ENCODE measurements at regions not wholly inside any gene's neighbourhood (a gene's known extent, or its start where the extent isn't known, plus 50 kb on each side); places are given as distances from the start of the nearest gene placed in this dataset.

DNA sequence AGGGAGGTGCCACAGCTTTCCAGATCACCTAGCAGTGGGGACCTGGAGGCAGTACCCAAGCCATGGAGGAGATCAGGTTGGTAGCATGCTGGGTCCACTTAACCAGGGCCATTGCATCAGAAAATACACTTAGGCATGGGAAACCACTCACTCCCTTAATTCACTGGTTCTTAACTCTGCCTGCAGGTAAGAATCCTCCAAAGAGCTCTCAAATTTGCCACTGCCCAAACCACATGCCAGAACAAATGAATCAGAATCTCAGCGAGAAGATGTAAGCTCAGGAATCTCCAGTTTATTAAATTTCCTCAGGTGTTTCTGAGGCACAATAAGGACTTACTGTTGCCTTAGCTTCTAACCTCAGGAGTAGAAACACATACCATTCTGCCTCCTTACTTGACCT lies 327.7 kb upstream of the RASGEF1B start:
- Histone ChIP-seq H3K36me3 (no peaks in the 10 kb centered on the region), H4K20me1 (ENCODE audit: low read depth) (no peaks in the 10 kb centered on the region), H3K4me3 (no peak overlapping the region), H3F3A (ENCODE audit: low read depth) (no peaks in the 10 kb centered on the region), H3K9me3 (ENCODE audit: low read depth) (no peaks in the 10 kb centered on the region), H3K79me2 (ENCODE audit: low read depth) (no peaks in the 10 kb centered on the region), H3K9ac (no peak overlapping the region), H3K27me3 (no peaks in the 10 kb centered on the region), H3K27ac (no peak overlapping the region), H3K4me2 (no peak overlapping the region), H2AFZ (replicated peaks) (no peak overlapping the region), H3K4me1 (no peaks in the 10 kb centered on the region)
- no peak for DNase-seq (ENCODE audit: low spot score)
- Mint-ChIP-seq H3K4me3 (no peak overlapping the region), H3K36me3 (no peaks in the 10 kb centered on the region), H3K9me3 (no peaks in the 10 kb centered on the region), H3K27ac (no peak overlapping the region), H3K4me1 (peaks cover 4% of the 10 kb centered on the region), H3K27me3 (ENCODE audit: insufficient read depth, low read depth) (peaks cover 2% of the 10 kb centered on the region)
- TF ChIP-seq EZH2 (IDR thresholded peaks at IDR 0.05), result no peak
- TF ChIP-seq, protein P1, sequence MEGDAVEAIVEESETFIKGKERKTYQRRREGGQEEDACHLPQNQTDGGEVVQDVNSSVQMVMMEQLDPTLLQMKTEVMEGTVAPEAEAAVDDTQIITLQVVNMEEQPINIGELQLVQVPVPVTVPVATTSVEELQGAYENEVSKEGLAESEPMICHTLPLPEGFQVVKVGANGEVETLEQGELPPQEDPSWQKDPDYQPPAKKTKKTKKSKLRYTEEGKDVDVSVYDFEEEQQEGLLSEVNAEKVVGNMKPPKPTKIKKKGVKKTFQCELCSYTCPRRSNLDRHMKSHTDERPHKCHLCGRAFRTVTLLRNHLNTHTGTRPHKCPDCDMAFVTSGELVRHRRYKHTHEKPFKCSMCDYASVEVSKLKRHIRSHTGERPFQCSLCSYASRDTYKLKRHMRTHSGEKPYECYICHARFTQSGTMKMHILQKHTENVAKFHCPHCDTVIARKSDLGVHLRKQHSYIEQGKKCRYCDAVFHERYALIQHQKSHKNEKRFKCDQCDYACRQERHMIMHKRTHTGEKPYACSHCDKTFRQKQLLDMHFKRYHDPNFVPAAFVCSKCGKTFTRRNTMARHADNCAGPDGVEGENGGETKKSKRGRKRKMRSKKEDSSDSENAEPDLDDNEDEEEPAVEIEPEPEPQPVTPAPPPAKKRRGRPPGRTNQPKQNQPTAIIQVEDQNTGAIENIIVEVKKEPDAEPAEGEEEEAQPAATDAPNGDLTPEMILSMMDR (IDR thresholded peaks at IDR 0.05), result no peak
- TF ChIP-seq EZH2phosphoT487 (IDR thresholded peaks at IDR 0.05), result no peak

DNA sequence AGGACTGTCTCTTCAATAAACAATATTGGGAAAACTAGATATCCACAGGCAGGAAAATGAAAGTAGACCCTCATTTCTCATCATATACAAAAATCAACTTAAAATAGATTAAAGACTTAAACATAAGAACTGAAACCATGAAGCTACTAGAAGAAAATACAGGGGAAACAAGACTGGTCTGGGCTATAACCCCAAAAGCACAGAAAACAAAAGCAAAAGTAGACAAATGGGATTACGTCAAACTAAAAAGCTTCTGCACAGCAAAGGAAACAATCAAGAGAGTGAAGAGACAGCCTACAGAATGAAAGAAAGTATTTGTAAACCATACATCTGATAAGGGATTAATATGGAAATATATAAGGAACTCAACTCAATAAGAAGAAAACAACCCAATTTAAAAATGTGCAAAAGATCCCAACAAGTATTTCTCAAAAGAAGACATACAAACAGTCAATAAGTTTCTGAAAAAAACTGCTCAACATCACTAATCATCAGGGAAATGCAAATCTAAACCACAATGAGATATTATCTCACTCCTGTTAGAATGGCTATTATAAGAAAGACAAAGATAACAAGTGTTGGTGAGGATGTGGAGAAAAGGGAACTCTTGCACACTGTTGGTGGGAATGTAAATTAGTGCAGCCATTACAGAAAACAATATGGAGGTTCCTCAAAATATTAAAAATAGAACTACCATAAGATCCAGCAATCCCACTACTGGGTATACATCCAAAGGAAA lies 325.3 kb upstream of the RASGEF1B start:
- Histone ChIP-seq H3K27me3 (no peaks in the 10 kb centered on the region), H3K36me3 (no peaks in the 10 kb centered on the region), H3K4me1 (no peaks in the 10 kb centered on the region), H3F3A (ENCODE audit: low read depth) (no peaks in the 10 kb centered on the region), H2AFZ (replicated peaks) (no peak overlapping the region), H3K9ac (no peak overlapping the region), H3K79me2 (ENCODE audit: low read depth) (no peaks in the 10 kb centered on the region), H4K20me1 (ENCODE audit: low read depth) (no peaks in the 10 kb centered on the region), H3K4me3 (no peak overlapping the region), H3K27ac (no peak overlapping the region), H3K4me2 (no peak overlapping the region), H3K9me3 (ENCODE audit: low read depth) (no peaks in the 10 kb centered on the region)
- H3K4me1 Mint-ChIP-seq, result no peaks in the 10 kb centered on the region
- no peak overlapping the region for H3K4me3 Mint-ChIP-seq
- H3K27me3 Mint-ChIP-seq (ENCODE audit: insufficient read depth, low read depth), result no peaks in the 10 kb centered on the region
- no peaks in the 10 kb centered on the region for H3K9me3 Mint-ChIP-seq
- DNase-seq (ENCODE audit: low spot score), result no peak
- H3K27ac Mint-ChIP-seq, result no peak overlapping the region
- TF ChIP-seq, protein P1 (IDR thresholded peaks at IDR 0.05), result no peak
- no peak for TF ChIP-seq EZH2phosphoT487 (IDR thresholded peaks at IDR 0.05)
- no peak for TF ChIP-seq EZH2 (IDR thresholded peaks at IDR 0.05)
- H3K36me3 Mint-ChIP-seq, result no peaks in the 10 kb centered on the region

DNA sequence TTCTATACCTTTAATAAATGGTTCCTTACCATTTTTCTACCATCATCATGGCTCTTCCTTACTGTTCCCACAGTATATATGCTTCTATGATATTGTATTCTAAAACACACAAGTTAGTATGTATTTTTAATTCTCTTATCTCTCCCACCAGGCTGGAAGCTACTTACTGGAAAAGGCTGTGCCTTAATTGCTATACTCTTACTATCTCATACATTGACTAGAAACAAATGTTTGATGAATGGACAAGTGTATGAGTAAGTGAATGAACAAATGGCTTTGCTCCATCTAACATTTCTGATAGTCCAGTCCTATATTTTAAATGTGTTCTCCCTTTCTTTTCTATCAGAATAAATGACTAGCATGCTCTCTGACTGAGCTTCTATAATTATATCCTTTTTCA lies 320.8 kb upstream of the RASGEF1B start:
- H3F3A ChIP-seq (ENCODE audit: low read depth), result no peaks in the 10 kb centered on the region
- no peaks in the 10 kb centered on the region for H3K9me3 Mint-ChIP-seq
- no peaks in the 10 kb centered on the region for H3K9me3 ChIP-seq (ENCODE audit: low read depth)
- H3K79me2 ChIP-seq (ENCODE audit: low read depth), result no peaks in the 10 kb centered on the region
- H3K4me1 Mint-ChIP-seq, result peaks cover 10% of the 10 kb centered on the region
- H3K27ac ChIP-seq, result no peak overlapping the region
- H3K27me3 Mint-ChIP-seq (ENCODE audit: insufficient read depth, low read depth), result no peaks in the 10 kb centered on the region
- H3K36me3 ChIP-seq, result no peaks in the 10 kb centered on the region
- TF ChIP-seq EZH2phosphoT487 (IDR thresholded peaks at IDR 0.05) (no peak), EZH2 (IDR thresholded peaks at IDR 0.05) (no peak)
- TF ChIP-seq, protein P1 (IDR thresholded peaks at IDR 0.05), result no peak
- no peaks in the 10 kb centered on the region for H3K36me3 Mint-ChIP-seq
- no peak overlapping the region for H3K9ac ChIP-seq
- no peak overlapping the region for H3K4me3 Mint-ChIP-seq
- no peaks in the 10 kb centered on the region for H4K20me1 ChIP-seq (ENCODE audit: low read depth)
- H2AFZ ChIP-seq (replicated peaks), result no peak overlapping the region
- H3K27me3 ChIP-seq, result no peaks in the 10 kb centered on the region
- no peak overlapping the region for H3K4me2 ChIP-seq
- no peak for DNase-seq (ENCODE audit: low spot score)
- no peak overlapping the region for H3K4me3 ChIP-seq
- no peak overlapping the region for H3K27ac Mint-ChIP-seq
- no peaks in the 10 kb centered on the region for H3K4me1 ChIP-seq

Data from neural progenitor cell (in vitro differentiated cells).